GM23248 (cell line): ENCODE measurements at regions not wholly inside any gene's neighbourhood (a gene's known extent, or its start where the extent isn't known, plus 50 kb on each side); places are given as distances from the start of the nearest gene placed in this dataset.

Experiments
- EZH2 ChIP-seq: fragments of 200-600 bp; sonication (generic); IDR thresholded peaks from 2 replicates; pipeline ENCODE4 v1.6.1; 2018; ENCODE audit warnings: antibody characterized with exemption, mild to moderate bottlenecking; ENCODE audit not compliant: insufficient read depth, poor library complexity, severe bottlenecking
- EZH2phosphoT487 ChIP-seq: fragments of 200-600 bp; sonication (generic); IDR thresholded peaks from 2 replicates; pipeline ENCODE4 v1.6.1; 2018; ENCODE audit warnings: antibody characterized with exemption, moderate library complexity, mild to moderate bottlenecking, low read depth; ENCODE audit not compliant: insufficient read depth

DNA sequence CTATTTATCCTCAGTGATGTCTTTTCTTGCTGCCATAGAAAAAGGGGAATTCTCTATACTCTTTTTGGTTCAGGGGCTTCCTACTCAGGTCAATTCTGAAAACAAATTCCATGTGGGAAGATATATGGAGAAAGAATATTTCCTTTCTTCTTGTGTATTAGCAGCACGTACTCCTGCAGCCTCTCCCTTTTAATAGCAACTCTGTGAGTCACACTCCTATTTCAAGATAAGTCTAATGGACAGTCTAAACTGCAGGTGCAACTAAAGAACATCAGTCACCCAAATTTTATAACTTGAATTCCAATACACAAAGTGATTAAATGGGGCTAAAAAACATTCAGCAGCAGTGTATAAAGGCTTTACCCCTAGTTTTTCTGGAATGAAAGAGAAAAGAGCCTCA, 942.2 kb downstream of the CNTNAP5 start:
- TF ChIP-seq EZH2 (no peak), EZH2phosphoT487 (no peak)
